ENCODE measurements at regions not wholly inside any gene's neighbourhood (a gene's known extent, or its start where the extent isn't known, plus 50 kb on each side); places are given as distances from the start of the nearest gene placed in this dataset.
A peak's percentile ranks its signal among the peaks of the same experiment; 100 is the strongest.
"Not testable (repeated sequence)": the region's sequence is repeated elsewhere in the genome, so short reads cannot be mapped to it uniquely, and the experiment has no call there.

DNA sequence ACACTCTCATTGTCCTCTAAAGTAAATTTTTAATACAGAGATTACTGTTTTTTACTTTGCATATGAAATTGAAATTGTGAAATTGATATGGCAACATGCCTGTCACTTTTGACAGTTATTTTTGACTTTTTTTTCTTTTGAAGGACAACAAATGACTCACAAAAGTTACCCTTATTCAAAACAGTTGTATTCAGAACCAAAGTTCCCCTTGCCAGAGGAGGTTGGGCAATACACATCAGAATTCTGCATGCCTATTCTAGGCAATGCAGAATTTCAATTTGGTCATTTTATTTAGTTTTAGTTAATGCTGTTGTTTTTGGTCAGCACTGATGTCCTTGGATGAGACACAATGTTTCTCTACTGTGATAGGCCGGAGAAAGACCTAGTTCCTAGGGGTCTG lies 299.1 kb upstream of the PRR16 start:
- no peak overlapping the region for H3K4me3 ChIP-seq (ENCODE audit: low read depth, poor library complexity, severe bottlenecking)
- intact Hi-C loops (cut with DNase I; ENCODE audit: low total_unique reads) = no loop called here
- peak in 1 of 2 donors; percentile 50 for DNase-seq (ENCODE audit: low spot score in 2 of 2)
- 71 to 90% methylated on average over 1 of the region's 1 CpG for WGBS, 2 donors
- TF ChIP-seq, protein P1, sequence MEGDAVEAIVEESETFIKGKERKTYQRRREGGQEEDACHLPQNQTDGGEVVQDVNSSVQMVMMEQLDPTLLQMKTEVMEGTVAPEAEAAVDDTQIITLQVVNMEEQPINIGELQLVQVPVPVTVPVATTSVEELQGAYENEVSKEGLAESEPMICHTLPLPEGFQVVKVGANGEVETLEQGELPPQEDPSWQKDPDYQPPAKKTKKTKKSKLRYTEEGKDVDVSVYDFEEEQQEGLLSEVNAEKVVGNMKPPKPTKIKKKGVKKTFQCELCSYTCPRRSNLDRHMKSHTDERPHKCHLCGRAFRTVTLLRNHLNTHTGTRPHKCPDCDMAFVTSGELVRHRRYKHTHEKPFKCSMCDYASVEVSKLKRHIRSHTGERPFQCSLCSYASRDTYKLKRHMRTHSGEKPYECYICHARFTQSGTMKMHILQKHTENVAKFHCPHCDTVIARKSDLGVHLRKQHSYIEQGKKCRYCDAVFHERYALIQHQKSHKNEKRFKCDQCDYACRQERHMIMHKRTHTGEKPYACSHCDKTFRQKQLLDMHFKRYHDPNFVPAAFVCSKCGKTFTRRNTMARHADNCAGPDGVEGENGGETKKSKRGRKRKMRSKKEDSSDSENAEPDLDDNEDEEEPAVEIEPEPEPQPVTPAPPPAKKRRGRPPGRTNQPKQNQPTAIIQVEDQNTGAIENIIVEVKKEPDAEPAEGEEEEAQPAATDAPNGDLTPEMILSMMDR (IDR thresholded peaks at IDR 0.05) = no peak
- no peak for TF ChIP-seq POLR2A (IDR thresholded peaks at IDR 0.05)

GRCh38 chr5:120173125-120173524 lies 291.0 kb upstream of the PRR16 start:
- TF ChIP-seq POLR2A (IDR thresholded peaks at IDR 0.05) = no peak
- TF ChIP-seq, protein P1 (IDR thresholded peaks at IDR 0.05) = no peak
- 96 to 98% methylated on average over 3 of the region's 3 CpGs for WGBS, 2 donors
- intact Hi-C loops (cut with DNase I; ENCODE audit: low total_unique reads) = no loop called here
- DNase-seq (ENCODE audit: low spot score in 2 of 2) = no peak
- H3K4me3 ChIP-seq (ENCODE audit: low read depth, poor library complexity, severe bottlenecking) = no peak overlapping the region

- TF ChIP-seq, protein P1 (IDR thresholded peaks at IDR 0.05) = no peak
- no peak for TF ChIP-seq POLR2A (IDR thresholded peaks at IDR 0.05)
- no peak overlapping the region for H3K4me3 ChIP-seq (ENCODE audit: low read depth, poor library complexity, severe bottlenecking)
- DNase-seq (ENCODE audit: low spot score in 2 of 2) = no peak
- 84 to 95% methylated on average over 2 of the region's 2 CpGs for WGBS, 2 donors
- intact Hi-C loops (cut with DNase I; ENCODE audit: low total_unique reads) = no loop called here
Measured at GRCh38 chr5:120174089-120174488, 290.0 kb upstream of the PRR16 start.

- DNase-seq (ENCODE audit: low spot score in 2 of 2); intact Hi-C loops (cut with DNase I; ENCODE audit: low total_unique reads); H3K4me3 ChIP-seq (ENCODE audit: low read depth, poor library complexity, severe bottlenecking): not testable (repeated sequence)
- WGBS, 2 donors = 92 to 94% methylated on average over 10 of the region's 10 CpGs
Measured at GRCh38 chr5:120181238-120181637, 282.9 kb upstream of the PRR16 start.

- 75 to 81% methylated on average over 2 of the region's 2 CpGs for WGBS, 2 donors
- intact Hi-C loops (cut with DNase I; ENCODE audit: low total_unique reads); H3K4me3 ChIP-seq (ENCODE audit: low read depth, poor library complexity, severe bottlenecking); DNase-seq (ENCODE audit: low spot score in 2 of 2): not testable (repeated sequence)
Measured at GRCh38 chr5:120194650-120195049, 269.4 kb upstream of the PRR16 start.

DNA sequence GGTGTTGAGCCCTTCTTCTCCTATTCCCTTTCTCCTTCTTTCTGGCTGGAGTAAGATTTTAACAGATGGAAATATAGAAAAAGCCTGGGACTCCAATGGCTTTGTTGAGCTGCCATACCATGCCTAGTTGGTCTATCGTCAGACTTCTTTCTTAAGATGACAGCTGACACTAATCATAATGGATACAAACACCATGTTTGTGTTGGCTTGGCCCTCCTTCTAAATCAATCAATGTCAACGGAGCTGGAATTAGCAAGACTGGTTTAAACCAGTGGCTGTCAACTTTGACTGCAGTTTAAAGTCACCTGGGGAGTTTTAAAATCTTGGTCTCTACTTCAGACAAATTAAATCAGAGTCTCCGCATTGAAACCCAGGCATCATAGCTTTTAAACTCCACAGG lies 264.5 kb upstream of the PRR16 start:
- H3K4me3 ChIP-seq (ENCODE audit: low read depth, poor library complexity, severe bottlenecking) = no peak overlapping the region
- intact Hi-C loops (cut with DNase I; ENCODE audit: low total_unique reads) = no loop called here
- DNase-seq (ENCODE audit: low spot score in 2 of 2) = no peak
- 37 to 72% methylated on average over 3 of the region's 3 CpGs for WGBS, 2 donors
- TF ChIP-seq, protein P1 (IDR thresholded peaks at IDR 0.05) = no peak
- TF ChIP-seq POLR2A (IDR thresholded peaks at IDR 0.05) = no peak

- TF ChIP-seq POLR2A (IDR thresholded peaks at IDR 0.05) = no peak
- TF ChIP-seq, protein P1 (IDR thresholded peaks at IDR 0.05) = no peak
- no peak overlapping the region for H3K4me3 ChIP-seq (ENCODE audit: low read depth, poor library complexity, severe bottlenecking)
- DNase-seq (ENCODE audit: low spot score in 2 of 2) = no peak
- intact Hi-C loops (cut with DNase I; ENCODE audit: low total_unique reads) = no loop called here
Measured at GRCh38 chr5:120207129-120207528, 257.0 kb upstream of the PRR16 start.
